HCT116 (cell line): ENCODE measurements at regions not wholly inside any gene's neighbourhood (a gene's known extent, or its start where the extent isn't known, plus 50 kb on each side); places are given as distances from the start of the nearest gene placed in this dataset.

Experiments
- ATAC-seq: fragments of 200-7000 bp; cut with Tn5 transposase; 2 replicates; pipeline ENCODE4 v1.9.1; 2020; ENCODE audit warnings: mild to moderate bottlenecking, moderate library complexity
- BruUV-seq: library from RNA; stranded (reverse); fragments of 400-500 nt; replicated peaks from 2 replicates; lab custom pipeline; 2021; lab: Mats Ljungman, UMichigan
- CTCF ChIA-PET: fragments of 300-600 bp; sonication (Branson Sonifier 250); formaldehyde crosslinking; loops from one replicate; lab custom pipeline; 2021; ENCODE audit warnings: antibody characterized with exemption; lab: Charles Lee
- POLR2A ChIA-PET: fragments of 300-600, 350-600 bp; sonication (Branson Sonifier 250); formaldehyde crosslinking; loops from one replicate; lab custom pipeline; 2021; ENCODE audit warnings: antibody characterized with exemption; lab: Charles Lee
- RAD21 ChIA-PET, 2 experiments: fragments of 300-600 bp; sonication (Branson Sonifier 250); formaldehyde crosslinking; loops; one replicate each; lab custom pipeline; 2023; ENCODE audit warnings: low total read pairs in 2 of 2; ENCODE audit not compliant: uncharacterized antibody in 2 of 2, unreplicated experiment in 2 of 2, low non-redundant PET in 1 of 2; lab: Charles Lee
- DNase-seq: peaks from one replicate; pipeline ENCODE4 v3.0.0-alpha.2; 2010; ENCODE audit warnings: low read depth, low spot score
- H2AFZ ChIP-seq: fragments of 200-600 bp; shearing (Covaris generic), sonication (generic); 2 replicates; pipeline ENCODE4 v1.6.1; 2017; ENCODE audit warnings: low read depth, mixed run types, mixed read lengths, antibody characterized with exemption, low read length; ENCODE audit not compliant: poor library complexity, severe bottlenecking
- H3K27ac ChIP-seq: 2 replicates; pipeline ENCODE4 v1.5.1; 2012; ENCODE audit warnings: low read depth, low read length
- H3K27me3 ChIP-seq: fragments of 200-600 bp; sonication (generic); 2 replicates; pipeline ENCODE4 v1.6.1; 2016; ENCODE audit warnings: mixed run types, low read length, mixed read lengths; ENCODE audit not compliant: insufficient read depth
- H3K36me3 ChIP-seq, 2 experiments: fragments of 200-500 bp in 1 of 2; fragments of 200-600 bp in 1 of 2; sonication (Bioruptor generic) in 1 of 2; sonication (generic) in 1 of 2; 2 replicates each; pipeline versions ENCODE4 v1.5.1 to v1.6.1; 2014 to 2016; ENCODE audit warnings: low read length in 2 of 2, inconsistent platforms in 1 of 2, mixed read lengths in 1 of 2, mixed run types in 1 of 2; ENCODE audit not compliant: insufficient read depth in 2 of 2, control insufficient read depth in 1 of 2
- H3K4me1 ChIP-seq, 2 experiments: fragments of 200-600 bp in 1 of 2; sonication (generic) in 1 of 2; 2 replicates each; pipeline versions ENCODE4 v1.5.1 to v1.6.1; 2012 to 2017; ENCODE audit warnings: low read length in 2 of 2, inconsistent platforms in 1 of 2, mild to moderate bottlenecking in 1 of 2, mixed read lengths in 1 of 2, mixed run types in 1 of 2, moderate library complexity in 1 of 2; ENCODE audit not compliant: insufficient read depth in 2 of 2, control insufficient read depth in 1 of 2
- H3K4me2 ChIP-seq: fragments of 200-600 bp; sonication (generic); 2 replicates; pipeline ENCODE4 v1.6.1; 2017; ENCODE audit warnings: mixed run types, low read length, mixed read lengths
- H3K4me3 ChIP-seq, 2 experiments: fragments of 200-600 bp in 1 of 2; sonication (generic) in 1 of 2; replicated peaks in 1 of 2; 2 replicates each; pipeline ENCODE4 v1.5.1; 2011 to 2016; ENCODE audit warnings: low read length in 2 of 2, control low read depth in 1 of 2, low read depth in 1 of 2, mild to moderate bottlenecking in 1 of 2, mixed read lengths in 1 of 2, mixed run types in 1 of 2
- H3K79me2 ChIP-seq: fragments of 200-600 bp; sonication (generic); 2 replicates; pipeline ENCODE4 v1.6.1; 2017; ENCODE audit warnings: mild to moderate bottlenecking, mixed run types, low read length, moderate library complexity, mixed read lengths; ENCODE audit not compliant: insufficient read depth
- H3K9ac ChIP-seq: fragments of 200-600 bp; sonication (generic); 2 replicates; pipeline ENCODE4 v1.6.1; 2016; ENCODE audit warnings: low read length, mixed read lengths
- H3K9me2 ChIP-seq: fragments of 200-600 bp; sonication (generic), shearing (Covaris generic); 2 replicates; pipeline ENCODE4 v1.6.1; 2017; ENCODE audit warnings: mixed run types, mild to moderate bottlenecking, moderate library complexity; ENCODE audit not compliant: insufficient read depth
- H3K9me3 ChIP-seq, 2 experiments: fragments of 200-500 bp in 1 of 2; fragments of 200-600 bp in 1 of 2; sonication (Bioruptor generic) in 1 of 2; sonication (generic) in 1 of 2; 2 replicates each; pipeline ENCODE4 v1.6.1; 2014 to 2017; ENCODE audit warnings: low read length in 2 of 2, mixed read lengths in 2 of 2, inconsistent platforms in 1 of 2, low read depth in 1 of 2, mild to moderate bottlenecking in 1 of 2, mixed run types in 1 of 2, moderate library complexity in 1 of 2; ENCODE audit not compliant: control insufficient read depth in 1 of 2, insufficient read depth in 1 of 2
- H4K20me1 ChIP-seq: fragments of 200-600 bp; sonication (generic), shearing (Covaris generic); 2 replicates; pipeline ENCODE4 v1.6.1; 2017; ENCODE audit warnings: mixed run types, mild to moderate bottlenecking, moderate library complexity; ENCODE audit not compliant: insufficient read depth
- ATF3 ChIP-seq: IDR thresholded peaks from 2 replicates; pipeline ENCODE4 v1.6.1; 2012
- CBX3 ChIP-seq: IDR thresholded peaks from 2 replicates; pipeline ENCODE4 v1.6.1; 2012; ENCODE audit warnings: low read depth
- CEBPB ChIP-seq: IDR thresholded peaks from 2 replicates; pipeline ENCODE4 v1.6.1; 2012; ENCODE audit warnings: low read depth
- CTCF ChIP-seq, 3 experiments: fragments of 200-600 bp in 1 of 3; sonication (generic) in 1 of 3; IDR thresholded peaks in 2 of 3; conservative IDR thresholded peaks in 1 of 3; 2 replicates each; pipeline ENCODE4 v1.5.1; 2012 to 2017; ENCODE audit warnings: low read depth in 2 of 3, low read length in 2 of 3, antibody characterized with exemption in 1 of 3, borderline replicate concordance in 1 of 3, control low read depth in 1 of 3, mild to moderate bottlenecking in 1 of 3, mixed read lengths in 1 of 3, mixed run types in 1 of 3, moderate library complexity in 1 of 3; ENCODE audit not compliant: insufficient read depth in 1 of 3
- ELF1 ChIP-seq: IDR thresholded peaks from 2 replicates; pipeline ENCODE4 v1.6.1; 2012; ENCODE audit warnings: low read depth, borderline replicate concordance
- EZH2 ChIP-seq: fragments of 200-600 bp; sonication (generic); IDR thresholded peaks from 2 replicates; pipeline ENCODE4 v1.6.1; 2017; ENCODE audit warnings: antibody characterized with exemption, mixed run types
- EZH2phosphoT487 ChIP-seq: fragments of 200-600 bp; IDR thresholded peaks from 2 replicates; pipeline ENCODE4 v1.6.1; 2018; ENCODE audit warnings: antibody characterized with exemption, borderline replicate concordance
- FOSL1 ChIP-seq: IDR thresholded peaks from 2 replicates; pipeline ENCODE4 v1.6.1; 2012; ENCODE audit warnings: low read depth
- JUND ChIP-seq: IDR thresholded peaks from 2 replicates; pipeline ENCODE4 v1.6.1; 2012
- POLR2A ChIP-seq: IDR thresholded peaks from 2 replicates; pipeline ENCODE4 v1.7.0; 2011; ENCODE audit warnings: borderline replicate concordance; ENCODE audit not compliant: insufficient read depth, insufficient read length; ENCODE audit errors: extremely low read depth
- POLR2AphosphoS5 ChIP-seq: IDR thresholded peaks from 2 replicates; pipeline ENCODE4 v1.6.1; 2011; ENCODE audit warnings: mild to moderate bottlenecking, low read depth, low read length, moderate library complexity
- RAD21 ChIP-seq: IDR thresholded peaks from 2 replicates; pipeline ENCODE4 v1.6.1; 2012; ENCODE audit warnings: low read depth, mild to moderate bottlenecking
- REST ChIP-seq: IDR thresholded peaks from 2 replicates; pipeline ENCODE4 v1.6.1; 2012; ENCODE audit warnings: low read depth
- SIN3A ChIP-seq: IDR thresholded peaks from 2 replicates; pipeline ENCODE4 v1.6.1; 2012; ENCODE audit warnings: low read depth
- SRF ChIP-seq: IDR thresholded peaks from 2 replicates; pipeline ENCODE4 v1.6.1; 2012; ENCODE audit warnings: low read depth
- ZFX ChIP-seq: fragments of 450-650 bp; IDR thresholded peaks from 2 replicates; pipeline ENCODE4 v1.6.1; 2017
- intact Hi-C: fragments of 100-400 bp; cut with micrococcal nuclease; formaldehyde crosslinking; loops from 2 replicates; pipeline ENCODE4 v1.10.0; 2022
- TF ChIP-seq, protein P1 (sequence below): IDR thresholded peaks from 2 replicates; pipeline ENCODE4 v1.6.1; 2011; ENCODE audit warnings: mild to moderate bottlenecking, low read length, moderate library complexity; ENCODE audit not compliant: insufficient replicate concordance; ENCODE audit errors: extremely low read depth
- TF ChIP-seq, protein P2 (sequence below): IDR thresholded peaks from 2 replicates; pipeline ENCODE4 v1.6.1; 2012

- CTCF ChIA-PET, result interaction anchor here (2.0 kb wide), 1 partner anchor 91 kb away, joined by 5 read pairs; no protein-coding TSS in a partner anchor
- TF ChIP-seq FOSL1, result no peak
- TF ChIP-seq POLR2A, result no peak
- no peak for TF ChIP-seq EZH2phosphoT487
- TF ChIP-seq JUND, result no peak
- TF ChIP-seq ELF1, result no peak
- TF ChIP-seq REST, result no peak
- no peak for TF ChIP-seq SRF
- no peak for TF ChIP-seq CBX3
- no peak for TF ChIP-seq EZH2
- no peak for TF ChIP-seq CEBPB
- TF ChIP-seq RAD21, result no peak
- TF ChIP-seq ZFX, result no peak
- no peak for TF ChIP-seq CTCF (IDR thresholded peaks at IDR 0.05 in 2 of 3, conservative IDR thresholded peaks at IDR 0.05 in 1 of 3; ENCODE audit: borderline replicate concordance in 1 of 3, insufficient read depth in 1 of 3, low read depth in 2 of 3, low read length in 2 of 3)
- TF ChIP-seq POLR2AphosphoS5, result no peak
- no peak for TF ChIP-seq SIN3A
- TF ChIP-seq ATF3, result no peak
- TF ChIP-seq, protein P1, sequence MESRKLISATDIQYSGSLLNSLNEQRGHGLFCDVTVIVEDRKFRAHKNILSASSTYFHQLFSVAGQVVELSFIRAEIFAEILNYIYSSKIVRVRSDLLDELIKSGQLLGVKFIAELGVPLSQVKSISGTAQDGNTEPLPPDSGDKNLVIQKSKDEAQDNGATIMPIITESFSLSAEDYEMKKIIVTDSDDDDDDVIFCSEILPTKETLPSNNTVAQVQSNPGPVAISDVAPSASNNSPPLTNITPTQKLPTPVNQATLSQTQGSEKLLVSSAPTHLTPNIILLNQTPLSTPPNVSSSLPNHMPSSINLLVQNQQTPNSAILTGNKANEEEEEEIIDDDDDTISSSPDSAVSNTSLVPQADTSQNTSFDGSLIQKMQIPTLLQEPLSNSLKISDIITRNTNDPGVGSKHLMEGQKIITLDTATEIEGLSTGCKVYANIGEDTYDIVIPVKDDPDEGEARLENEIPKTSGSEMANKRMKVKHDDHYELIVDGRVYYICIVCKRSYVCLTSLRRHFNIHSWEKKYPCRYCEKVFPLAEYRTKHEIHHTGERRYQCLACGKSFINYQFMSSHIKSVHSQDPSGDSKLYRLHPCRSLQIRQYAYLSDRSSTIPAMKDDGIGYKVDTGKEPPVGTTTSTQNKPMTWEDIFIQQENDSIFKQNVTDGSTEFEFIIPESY, result no peak
- TF ChIP-seq, protein P2, sequence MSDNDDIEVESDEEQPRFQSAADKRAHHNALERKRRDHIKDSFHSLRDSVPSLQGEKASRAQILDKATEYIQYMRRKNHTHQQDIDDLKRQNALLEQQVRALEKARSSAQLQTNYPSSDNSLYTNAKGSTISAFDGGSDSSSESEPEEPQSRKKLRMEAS, result no peak
- Histone ChIP-seq H3K27ac (no peak overlapping the region), H3K4me1 (peaks cover 14 to 30% of the 10 kb centered on the region in 2 experiments), H3K4me3 (no peak overlapping the region), H3K9me3 (peaks cover 0 to 6% of the 10 kb centered on the region in 2 experiments; a peak in 2 of 4 replicates), H3K79me2 (no peaks in the 10 kb centered on the region), H3K9me2 (no peaks in the 10 kb centered on the region), H4K20me1 (no peaks in the 10 kb centered on the region), H2AFZ (no peak overlapping the region), H3K27me3 (no peaks in the 10 kb centered on the region), H3K4me2 (no peak overlapping the region), H3K9ac (no peak overlapping the region), H3K36me3 (no peaks in the 10 kb centered on the region)
- RAD21 ChIA-PET, result no interaction called here
- BruUV-seq, result no TSS peak
- ATAC-seq (no peak), DNase-seq (no peak)
- intact Hi-C loops, result no loop called here
- POLR2A ChIA-PET, result no interaction called here
Measured at GRCh38 chr21:35748678-35749314, 311.5 kb downstream of the SETD4 start.
